Right hindlimb (tissue), 1 donor: ENCODE measurements at regions not wholly inside any gene's neighbourhood (a gene's known extent, or its start where the extent isn't known, plus 50 kb on each side); places are given as distances from the start of the nearest gene placed in this dataset.
"Not testable (repeated sequence)": the region's sequence is repeated elsewhere in the genome, so short reads cannot be mapped to it uniquely, and the experiment has no call there.

Experiments used
- DNase-seq: peaks from one replicate; pipeline ENCODE4 v3.0.0-alpha.2; 2018

DNA sequence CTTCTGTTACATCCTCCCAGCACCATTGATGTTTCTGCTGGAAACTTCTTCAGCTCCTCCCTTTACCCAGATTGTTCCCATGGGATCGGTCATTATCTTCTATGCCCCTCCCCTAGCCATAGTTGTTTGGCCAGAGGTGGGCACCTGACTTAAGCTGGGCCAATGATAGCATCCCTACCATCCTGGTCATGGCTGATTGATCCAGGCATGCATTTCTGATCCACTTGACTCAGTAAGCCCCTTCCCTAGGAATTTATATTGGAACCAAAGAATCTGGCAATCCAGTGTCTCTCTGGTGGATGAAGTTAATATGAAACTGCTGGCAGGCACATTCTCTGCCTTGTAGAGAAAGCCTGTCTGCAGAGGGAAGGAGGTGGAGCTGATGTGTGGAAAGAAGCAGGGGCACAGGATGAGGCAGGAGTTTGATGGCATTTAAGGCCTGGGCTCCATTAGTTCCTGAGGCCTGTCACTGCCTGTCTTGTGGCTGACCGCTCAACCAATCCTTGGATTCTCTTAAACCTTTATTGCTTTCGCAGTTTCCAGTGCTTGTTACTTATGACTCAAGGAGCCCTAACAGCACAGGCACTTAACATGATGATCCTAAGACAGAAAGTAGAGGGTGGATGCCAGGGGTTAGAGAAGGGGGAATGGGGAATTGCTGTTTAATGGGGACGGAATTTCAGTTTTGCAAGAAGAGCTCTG is 152.4 kb downstream of the ABCC12 start:
- no peak for DNase-seq

DNA sequence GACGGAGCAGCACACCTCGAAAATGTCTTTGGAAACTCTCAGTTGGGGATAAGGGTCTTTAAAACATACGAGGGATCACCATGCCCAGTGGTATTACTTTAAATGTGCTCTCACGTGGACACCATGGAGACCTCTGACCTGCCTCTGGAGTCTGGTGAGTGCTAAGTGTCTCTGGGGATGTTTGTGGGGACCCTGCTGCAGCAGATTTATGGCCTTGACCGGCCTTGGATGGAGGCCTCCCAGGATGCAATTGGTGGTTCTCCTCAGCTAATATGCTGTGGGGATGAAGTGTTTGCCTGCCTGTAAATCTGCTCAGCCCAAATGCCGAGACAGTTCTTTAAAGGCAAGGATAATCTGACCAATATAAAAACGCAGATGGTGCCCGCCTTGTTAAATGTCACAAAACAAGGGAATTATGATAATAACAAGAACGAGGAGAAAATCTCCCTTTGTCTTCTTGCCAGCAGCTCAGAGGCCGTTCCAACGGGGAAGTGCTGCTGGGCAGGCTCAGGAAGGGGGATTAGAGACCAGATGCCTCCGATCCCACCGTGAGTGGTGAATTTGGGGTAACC is 154.4 kb downstream of the ABCC12 start:
- DNase-seq: no peak

- no peak for DNase-seq
Observed at GRCh38 chr16:48000622-48001021, 155.2 kb downstream of the ABCC12 start.

DNA sequence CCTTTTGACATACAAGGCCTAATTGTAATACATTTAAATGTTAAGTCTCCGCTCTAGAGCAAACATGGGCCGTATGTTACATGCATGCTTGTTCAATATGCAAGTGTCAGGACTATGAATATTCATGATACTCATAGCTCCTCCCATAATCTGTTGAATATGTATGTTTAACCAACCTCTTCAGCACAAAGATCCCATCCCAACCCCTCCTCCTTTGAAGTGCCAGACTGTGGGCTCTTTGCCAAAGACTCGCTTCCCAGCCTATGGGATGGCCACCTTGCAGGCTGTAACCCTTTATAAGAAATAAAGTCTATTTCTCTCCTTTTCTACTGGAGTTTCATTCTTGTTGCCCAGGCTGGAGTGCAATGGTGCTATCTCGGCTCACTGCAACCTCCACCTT is 156.2 kb downstream of the ABCC12 start:
- no peak for DNase-seq

- DNase-seq: no peak
Observed at GRCh38 chr16:47995354-47995753, 160.4 kb downstream of the ABCC12 start.

GRCh38 chr16:47991491-47991890 is 164.3 kb downstream of the ABCC12 start:
- DNase-seq: no peak

DNA sequence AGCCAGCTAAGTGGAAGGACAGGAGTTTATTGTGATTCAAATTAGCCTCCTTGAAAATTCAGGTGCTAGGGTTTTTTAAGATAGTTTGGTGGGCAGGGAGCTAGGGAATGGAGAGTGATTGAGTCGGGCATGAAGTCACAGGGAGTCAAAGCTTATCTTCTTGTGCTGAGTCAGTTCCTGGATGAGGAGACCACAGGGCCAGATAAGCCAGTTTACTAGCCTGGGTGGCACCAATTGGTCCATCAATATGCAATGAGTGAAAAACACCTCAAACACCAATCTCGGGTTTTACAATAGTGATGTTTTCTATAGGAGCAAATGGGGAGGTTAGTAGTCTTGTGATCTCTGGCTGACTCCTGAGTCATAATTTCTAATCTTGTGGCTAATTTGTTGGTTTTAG is 165.1 kb downstream of the ABCC12 start:
- no peak for DNase-seq

DNA sequence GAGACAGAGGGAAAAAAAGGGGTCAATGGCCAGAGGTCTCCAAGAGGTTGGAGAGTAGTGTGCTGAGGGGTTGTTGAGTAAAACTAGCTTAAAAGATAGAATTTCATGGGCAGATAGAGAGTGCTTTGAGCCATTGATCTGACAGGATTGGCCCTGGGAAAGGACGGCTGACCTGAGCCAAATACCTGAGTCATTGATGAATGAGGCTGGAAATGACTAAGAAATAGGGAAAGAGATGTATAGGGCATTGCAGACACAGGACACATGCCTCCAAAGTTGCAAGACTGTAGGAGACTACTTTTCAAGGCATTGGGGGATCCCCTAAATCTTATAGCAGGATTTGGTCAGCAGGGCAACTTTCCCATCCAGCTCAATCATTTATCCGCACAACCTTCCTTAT is 168.7 kb downstream of the ABCC12 start:
- no peak for DNase-seq

DNA sequence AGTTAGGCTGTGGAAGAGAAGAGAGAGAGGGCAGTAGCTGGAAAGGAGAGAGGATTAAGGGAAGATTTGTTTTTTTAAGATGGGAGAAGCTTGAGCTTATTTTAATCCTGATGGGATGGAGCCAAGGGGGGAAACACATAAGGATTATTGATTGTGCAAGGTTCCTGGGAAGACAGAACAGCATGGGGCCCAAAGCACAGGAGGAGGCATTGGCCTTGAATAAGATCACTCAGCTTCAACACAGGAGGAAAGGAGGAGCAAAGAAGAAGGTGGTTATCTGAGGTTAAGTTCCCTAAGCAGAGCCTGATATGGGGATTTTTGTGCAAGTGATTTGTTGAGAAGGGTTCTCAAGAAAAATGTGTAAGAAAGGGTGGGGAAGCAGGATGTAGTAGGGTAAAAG is 169.8 kb downstream of the ABCC12 start:
- DNase-seq: no peak

- DNase-seq: no peak
Observed at GRCh38 chr16:47984669-47985068, 171.1 kb downstream of the ABCC12 start.

DNA sequence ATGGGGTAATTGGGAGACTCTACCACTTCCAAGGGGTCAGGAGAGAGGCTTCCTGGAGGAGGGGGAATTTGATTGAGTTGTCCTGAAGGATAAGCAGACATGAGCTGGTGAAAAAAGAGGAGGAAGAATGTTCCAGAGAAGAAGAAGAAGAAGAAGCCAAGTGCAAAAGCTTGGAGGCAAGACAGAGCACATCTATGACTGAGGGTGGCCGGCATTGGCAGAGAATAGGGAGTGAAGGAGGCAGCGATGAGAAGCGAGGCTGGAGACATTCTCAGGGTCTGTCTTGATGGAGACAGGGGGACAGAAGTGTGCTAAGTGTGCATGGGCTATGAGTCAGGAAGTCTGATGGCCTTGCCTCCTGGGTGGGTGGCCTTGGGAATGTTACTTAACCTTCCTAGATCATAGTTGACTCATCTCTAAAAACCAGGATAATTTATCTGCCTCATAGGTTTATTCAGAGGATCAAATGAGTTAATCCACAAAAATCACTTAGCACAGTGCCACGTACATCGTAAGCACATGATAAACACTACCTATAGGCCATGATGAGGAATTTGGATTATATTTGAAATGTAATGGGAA is 171.7 kb downstream of the ABCC12 start:
- no peak for DNase-seq

- DNase-seq: no peak
Observed at GRCh38 chr16:47980212-47980611, 175.6 kb downstream of the ABCC12 start.

- no peak for DNase-seq
Observed at GRCh38 chr16:47979616-47980182, 176.1 kb downstream of the ABCC12 start.

DNA sequence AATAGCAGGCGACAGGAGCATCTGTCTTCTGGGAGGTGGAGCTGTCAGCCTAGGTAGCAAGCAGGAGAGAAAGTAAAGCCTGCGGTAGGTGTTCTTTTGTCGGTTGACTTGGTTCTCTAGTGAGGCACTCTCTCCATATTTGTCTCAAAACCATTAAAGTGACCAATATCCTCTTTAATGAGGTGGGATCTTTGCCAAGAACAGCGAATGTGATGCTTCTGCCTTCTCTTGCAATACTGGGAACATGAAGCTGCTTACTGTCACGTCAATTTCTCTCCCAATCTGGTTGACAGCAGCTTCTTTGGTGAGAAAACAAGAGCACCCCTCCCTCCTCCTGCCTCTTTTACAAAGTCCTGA is 176.7 kb downstream of the ABCC12 start:
- DNase-seq: no peak

- no peak for DNase-seq
Observed at GRCh38 chr16:47978491-47979163, 177.2 kb downstream of the ABCC12 start.

GRCh38 chr16:47977802-47978201 is 178.0 kb downstream of the ABCC12 start:
- DNase-seq: no peak

- no peak for DNase-seq
Observed at GRCh38 chr16:47976636-47977210, 179.1 kb downstream of the ABCC12 start.

GRCh38 chr16:47974971-47975370 is 180.8 kb downstream of the ABCC12 start:
- DNase-seq: not testable (repeated sequence)

DNA sequence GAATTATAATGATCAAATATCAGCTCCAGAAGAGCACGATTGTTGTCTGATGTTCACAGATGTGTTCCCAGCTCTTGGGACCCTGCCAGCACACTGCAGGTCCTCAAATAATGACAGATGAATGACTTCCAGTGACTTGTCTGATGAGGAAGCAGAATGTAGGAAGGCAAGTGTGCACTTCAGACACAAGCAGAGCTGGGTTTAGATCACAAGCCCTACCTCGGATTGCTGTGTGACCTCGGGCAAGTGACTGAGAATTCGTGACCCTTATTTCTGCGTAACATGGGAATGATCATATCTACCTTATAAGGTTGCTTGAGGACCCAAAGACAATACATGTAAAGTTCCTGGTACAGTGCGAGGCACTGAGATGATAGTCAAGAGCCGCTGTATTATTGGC is 182.2 kb downstream of the ABCC12 start:
- DNase-seq: no peak

DNA sequence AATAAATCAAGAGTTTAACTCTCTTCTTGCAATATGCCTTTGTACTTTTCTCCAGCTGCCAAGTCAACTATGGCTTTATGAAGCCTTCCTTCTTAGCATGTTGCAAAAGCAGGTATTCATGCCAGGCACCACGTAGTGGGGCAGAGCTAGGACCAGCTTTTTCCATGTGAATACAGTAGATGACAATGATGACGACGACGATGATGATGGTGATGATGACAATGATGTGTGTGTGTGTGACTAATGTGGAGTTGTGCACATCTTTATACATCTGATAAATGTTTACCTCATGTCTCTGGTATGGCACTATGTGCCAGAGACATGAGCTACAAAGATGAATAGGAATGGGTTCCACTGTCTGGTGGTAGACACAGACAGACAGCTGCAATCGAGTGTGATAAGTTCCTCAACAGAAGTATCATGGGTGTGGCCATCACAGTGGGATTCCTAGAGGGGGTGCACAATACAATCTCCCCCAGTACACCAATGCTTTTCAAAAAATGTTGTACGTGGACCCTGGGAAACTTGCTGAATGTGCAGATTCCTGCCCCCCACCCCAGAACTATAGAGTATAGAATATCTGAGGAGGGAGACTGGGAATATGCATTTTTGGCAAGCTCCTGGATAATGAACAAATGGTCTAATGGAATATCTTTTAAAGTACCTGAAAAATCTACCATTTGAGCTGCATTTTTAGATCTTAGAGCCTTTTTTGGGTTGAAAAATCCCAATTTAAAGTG is 183.4 kb downstream of the ABCC12 start:
- no peak for DNase-seq

DNA sequence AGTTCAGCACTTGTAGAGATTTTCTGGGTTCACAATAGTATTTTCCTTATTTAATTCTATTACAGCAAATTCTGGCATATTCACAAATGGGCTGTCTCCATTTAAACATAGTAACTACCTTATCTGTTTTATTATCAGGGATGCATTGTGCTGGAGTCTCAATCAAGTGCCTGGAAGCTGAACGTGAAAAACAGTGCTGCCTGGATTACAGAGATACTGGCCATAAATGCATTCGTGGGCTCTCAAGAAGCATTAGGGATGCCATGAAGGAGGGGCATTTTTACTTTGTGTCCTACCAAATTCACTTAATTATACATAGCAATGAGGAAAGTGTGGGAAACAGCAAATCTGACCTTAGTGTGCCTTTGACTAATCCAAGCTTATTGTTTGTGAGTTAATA is 184.6 kb downstream of the ABCC12 start:
- no peak for DNase-seq

DNA sequence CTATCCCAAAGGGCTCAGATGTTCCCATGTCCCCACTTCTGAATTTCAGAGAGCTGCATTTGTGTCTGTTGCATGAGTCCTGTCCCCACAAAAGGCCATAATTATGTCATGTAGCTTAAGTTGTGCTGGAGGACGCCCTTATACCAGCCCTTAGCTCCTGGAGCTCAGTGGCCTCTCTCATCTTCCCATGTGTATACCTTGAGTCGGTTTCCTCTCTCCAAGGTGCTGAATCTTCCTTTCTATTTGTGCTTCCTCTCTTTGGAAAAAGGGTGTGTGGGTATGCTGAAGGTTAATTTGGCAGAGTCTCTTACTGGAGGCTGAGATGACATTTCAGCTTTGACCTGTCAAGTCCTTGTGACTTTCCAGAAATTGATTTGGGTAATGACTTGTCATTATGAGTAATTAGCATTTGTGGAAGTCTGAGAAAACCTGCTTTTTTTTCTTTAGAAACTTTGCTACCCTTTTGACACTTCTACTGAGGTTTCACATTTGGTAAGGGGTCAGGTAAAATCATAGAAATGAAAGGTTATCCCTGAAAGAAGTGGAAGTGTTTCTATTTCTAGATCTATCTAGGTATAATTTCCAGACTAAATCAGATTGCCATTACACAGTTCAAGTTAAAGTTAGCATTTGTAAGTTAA is 185.4 kb downstream of the ABCC12 start:
- no peak for DNase-seq
